DND-41 (cell line): ENCODE measurements at regions not wholly inside any gene's neighbourhood (a gene's known extent, or its start where the extent isn't known, plus 50 kb on each side); places are given as distances from the start of the nearest gene placed in this dataset.

Experiments
- EZH2 ChIP-seq: IDR thresholded peaks from 3 replicates; pipeline ENCODE4 v1.6.1; 2012; ENCODE audit warnings: borderline replicate concordance, low read depth, mild to moderate bottlenecking, moderate library complexity, low read length, inconsistent platforms; ENCODE audit not compliant: severe bottlenecking
- TF ChIP-seq, protein P1 (sequence below): IDR thresholded peaks from 2 replicates; pipeline ENCODE4 v1.5.1; 2012; ENCODE audit warnings: borderline replicate concordance, low read length, moderate library complexity, mild to moderate bottlenecking; ENCODE audit not compliant: poor library complexity, severe bottlenecking; ENCODE audit errors: extremely low read depth

DNA sequence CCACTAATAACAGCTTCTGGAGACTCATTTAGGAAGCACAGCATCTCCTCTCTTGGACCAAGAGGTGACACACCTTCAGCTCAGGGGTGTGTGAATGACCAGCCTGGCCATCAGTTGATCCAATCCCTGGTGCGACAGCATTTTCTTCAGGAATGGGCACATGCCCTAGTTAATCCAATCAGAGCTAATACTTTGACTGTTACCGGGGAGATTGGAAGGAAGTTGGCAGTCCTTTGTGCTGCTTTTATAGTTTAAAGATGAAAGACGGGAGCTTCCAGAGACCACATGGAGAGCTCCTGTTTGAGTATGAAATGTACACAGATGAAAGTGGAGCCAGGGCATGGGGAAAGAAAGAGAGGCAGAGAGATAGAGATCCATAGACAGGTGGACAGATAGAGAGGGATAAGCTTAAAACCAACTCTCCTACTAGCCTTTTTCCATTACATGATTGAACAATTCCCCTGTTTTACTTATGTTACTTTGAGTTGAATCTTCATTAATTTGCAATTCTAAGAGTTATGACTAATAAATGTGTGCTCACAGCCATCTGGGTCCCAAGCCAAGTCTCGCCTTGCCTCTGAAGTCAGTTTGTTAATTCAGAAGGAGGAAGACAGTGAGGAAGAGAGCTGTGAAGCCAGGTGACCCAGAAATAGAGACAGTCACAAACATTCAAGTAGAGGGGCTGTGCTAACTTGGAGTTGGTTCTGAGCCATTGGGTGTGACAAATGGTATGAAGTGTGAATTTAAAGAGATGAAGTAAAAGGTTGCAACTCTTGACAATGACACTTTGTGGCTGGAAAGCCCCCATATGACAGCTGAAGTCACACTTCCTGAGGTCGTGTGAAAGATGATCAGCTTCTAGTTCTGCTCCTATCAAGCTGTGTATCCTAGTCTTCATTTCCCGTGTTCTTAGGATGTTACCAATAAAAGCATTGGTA lies 120.0 kb upstream of the GOT2 start:
- no peak for TF ChIP-seq EZH2
- TF ChIP-seq, protein P1, sequence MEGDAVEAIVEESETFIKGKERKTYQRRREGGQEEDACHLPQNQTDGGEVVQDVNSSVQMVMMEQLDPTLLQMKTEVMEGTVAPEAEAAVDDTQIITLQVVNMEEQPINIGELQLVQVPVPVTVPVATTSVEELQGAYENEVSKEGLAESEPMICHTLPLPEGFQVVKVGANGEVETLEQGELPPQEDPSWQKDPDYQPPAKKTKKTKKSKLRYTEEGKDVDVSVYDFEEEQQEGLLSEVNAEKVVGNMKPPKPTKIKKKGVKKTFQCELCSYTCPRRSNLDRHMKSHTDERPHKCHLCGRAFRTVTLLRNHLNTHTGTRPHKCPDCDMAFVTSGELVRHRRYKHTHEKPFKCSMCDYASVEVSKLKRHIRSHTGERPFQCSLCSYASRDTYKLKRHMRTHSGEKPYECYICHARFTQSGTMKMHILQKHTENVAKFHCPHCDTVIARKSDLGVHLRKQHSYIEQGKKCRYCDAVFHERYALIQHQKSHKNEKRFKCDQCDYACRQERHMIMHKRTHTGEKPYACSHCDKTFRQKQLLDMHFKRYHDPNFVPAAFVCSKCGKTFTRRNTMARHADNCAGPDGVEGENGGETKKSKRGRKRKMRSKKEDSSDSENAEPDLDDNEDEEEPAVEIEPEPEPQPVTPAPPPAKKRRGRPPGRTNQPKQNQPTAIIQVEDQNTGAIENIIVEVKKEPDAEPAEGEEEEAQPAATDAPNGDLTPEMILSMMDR = no peak
